K562 (cell line): ENCODE measurements at regions not wholly inside any gene's neighbourhood (a gene's known extent, or its start where the extent isn't known, plus 50 kb on each side); places are given as distances from the start of the nearest gene placed in this dataset.

Experiments used
- TF ChIP-seq, protein P1 (sequence below): fragments of 200-600 bp; sonication (generic); IDR thresholded peaks from one replicate; pipeline ENCODE4 v1.6.1; 2012; ENCODE audit warnings: mild to moderate bottlenecking, low read depth, low read length, inconsistent platforms

- TF ChIP-seq, protein P1, sequence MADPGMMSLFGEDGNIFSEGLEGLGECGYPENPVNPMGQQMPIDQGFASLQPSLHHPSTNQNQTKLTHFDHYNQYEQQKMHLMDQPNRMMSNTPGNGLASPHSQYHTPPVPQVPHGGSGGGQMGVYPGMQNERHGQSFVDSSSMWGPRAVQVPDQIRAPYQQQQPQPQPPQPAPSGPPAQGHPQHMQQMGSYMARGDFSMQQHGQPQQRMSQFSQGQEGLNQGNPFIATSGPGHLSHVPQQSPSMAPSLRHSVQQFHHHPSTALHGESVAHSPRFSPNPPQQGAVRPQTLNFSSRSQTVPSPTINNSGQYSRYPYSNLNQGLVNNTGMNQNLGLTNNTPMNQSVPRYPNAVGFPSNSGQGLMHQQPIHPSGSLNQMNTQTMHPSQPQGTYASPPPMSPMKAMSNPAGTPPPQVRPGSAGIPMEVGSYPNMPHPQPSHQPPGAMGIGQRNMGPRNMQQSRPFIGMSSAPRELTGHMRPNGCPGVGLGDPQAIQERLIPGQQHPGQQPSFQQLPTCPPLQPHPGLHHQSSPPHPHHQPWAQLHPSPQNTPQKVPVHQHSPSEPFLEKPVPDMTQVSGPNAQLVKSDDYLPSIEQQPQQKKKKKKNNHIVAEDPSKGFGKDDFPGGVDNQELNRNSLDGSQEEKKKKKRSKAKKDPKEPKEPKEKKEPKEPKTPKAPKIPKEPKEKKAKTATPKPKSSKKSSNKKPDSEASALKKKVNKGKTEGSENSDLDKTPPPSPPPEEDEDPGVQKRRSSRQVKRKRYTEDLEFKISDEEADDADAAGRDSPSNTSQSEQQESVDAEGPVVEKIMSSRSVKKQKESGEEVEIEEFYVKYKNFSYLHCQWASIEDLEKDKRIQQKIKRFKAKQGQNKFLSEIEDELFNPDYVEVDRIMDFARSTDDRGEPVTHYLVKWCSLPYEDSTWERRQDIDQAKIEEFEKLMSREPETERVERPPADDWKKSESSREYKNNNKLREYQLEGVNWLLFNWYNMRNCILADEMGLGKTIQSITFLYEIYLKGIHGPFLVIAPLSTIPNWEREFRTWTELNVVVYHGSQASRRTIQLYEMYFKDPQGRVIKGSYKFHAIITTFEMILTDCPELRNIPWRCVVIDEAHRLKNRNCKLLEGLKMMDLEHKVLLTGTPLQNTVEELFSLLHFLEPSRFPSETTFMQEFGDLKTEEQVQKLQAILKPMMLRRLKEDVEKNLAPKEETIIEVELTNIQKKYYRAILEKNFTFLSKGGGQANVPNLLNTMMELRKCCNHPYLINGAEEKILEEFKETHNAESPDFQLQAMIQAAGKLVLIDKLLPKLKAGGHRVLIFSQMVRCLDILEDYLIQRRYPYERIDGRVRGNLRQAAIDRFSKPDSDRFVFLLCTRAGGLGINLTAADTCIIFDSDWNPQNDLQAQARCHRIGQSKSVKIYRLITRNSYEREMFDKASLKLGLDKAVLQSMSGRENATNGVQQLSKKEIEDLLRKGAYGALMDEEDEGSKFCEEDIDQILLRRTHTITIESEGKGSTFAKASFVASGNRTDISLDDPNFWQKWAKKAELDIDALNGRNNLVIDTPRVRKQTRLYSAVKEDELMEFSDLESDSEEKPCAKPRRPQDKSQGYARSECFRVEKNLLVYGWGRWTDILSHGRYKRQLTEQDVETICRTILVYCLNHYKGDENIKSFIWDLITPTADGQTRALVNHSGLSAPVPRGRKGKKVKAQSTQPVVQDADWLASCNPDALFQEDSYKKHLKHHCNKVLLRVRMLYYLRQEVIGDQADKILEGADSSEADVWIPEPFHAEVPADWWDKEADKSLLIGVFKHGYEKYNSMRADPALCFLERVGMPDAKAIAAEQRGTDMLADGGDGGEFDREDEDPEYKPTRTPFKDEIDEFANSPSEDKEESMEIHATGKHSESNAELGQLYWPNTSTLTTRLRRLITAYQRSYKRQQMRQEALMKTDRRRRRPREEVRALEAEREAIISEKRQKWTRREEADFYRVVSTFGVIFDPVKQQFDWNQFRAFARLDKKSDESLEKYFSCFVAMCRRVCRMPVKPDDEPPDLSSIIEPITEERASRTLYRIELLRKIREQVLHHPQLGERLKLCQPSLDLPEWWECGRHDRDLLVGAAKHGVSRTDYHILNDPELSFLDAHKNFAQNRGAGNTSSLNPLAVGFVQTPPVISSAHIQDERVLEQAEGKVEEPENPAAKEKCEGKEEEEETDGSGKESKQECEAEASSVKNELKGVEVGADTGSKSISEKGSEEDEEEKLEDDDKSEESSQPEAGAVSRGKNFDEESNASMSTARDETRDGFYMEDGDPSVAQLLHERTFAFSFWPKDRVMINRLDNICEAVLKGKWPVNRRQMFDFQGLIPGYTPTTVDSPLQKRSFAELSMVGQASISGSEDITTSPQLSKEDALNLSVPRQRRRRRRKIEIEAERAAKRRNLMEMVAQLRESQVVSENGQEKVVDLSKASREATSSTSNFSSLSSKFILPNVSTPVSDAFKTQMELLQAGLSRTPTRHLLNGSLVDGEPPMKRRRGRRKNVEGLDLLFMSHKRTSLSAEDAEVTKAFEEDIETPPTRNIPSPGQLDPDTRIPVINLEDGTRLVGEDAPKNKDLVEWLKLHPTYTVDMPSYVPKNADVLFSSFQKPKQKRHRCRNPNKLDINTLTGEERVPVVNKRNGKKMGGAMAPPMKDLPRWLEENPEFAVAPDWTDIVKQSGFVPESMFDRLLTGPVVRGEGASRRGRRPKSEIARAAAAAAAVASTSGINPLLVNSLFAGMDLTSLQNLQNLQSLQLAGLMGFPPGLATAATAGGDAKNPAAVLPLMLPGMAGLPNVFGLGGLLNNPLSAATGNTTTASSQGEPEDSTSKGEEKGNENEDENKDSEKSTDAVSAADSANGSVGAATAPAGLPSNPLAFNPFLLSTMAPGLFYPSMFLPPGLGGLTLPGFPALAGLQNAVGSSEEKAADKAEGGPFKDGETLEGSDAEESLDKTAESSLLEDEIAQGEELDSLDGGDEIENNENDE = no peak
These were observed 459.1 kb upstream of the FOXG1 start (continued) for GRCh38 chr14:28307506-28307905.
